ENCODE measurements at regions not wholly inside any gene's neighbourhood (a gene's known extent, or its start where the extent isn't known, plus 50 kb on each side); places are given as distances from the start of the nearest gene placed in this dataset.

DNA sequence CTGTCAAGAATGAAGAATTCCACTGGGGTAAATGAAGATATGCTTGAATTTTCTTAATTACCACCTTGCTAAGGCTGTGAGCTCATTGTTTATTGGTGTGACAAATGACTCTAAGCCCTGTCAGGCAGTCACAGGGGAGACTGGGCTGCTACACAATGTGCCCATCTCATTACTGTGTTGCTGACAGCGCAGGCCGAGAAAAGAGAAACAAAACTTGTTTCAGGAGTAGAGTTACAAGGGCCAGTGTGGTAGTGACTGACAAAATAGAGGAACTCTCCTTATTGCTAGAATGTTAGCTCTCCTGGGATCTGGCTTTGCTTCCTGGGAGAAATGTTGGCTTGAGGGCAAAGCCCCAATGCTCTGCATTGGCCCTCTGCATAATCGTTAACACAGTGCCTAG, 130.4 kb upstream of the CRBN start:
- no peak for DNase-seq

DNA sequence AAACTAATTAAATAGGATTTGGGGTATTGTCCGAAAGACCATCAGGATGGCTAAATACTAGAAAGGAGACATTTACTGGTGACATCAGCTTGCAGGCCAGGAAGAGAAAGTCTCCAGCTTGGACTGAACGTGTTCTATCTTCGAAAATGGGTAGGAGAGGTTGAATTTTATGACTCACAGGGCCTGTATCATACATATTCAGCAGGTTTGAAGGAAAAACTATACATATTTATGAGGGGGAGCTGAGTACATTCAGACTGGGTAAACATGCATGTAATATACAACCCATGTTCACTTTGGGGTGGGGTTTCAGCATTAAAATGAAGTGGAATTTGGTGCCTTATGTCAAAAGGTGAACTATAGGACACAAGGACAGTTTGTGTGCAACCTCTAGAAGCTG, 129.3 kb upstream of the CRBN start:
- DNase-seq: no peak

DNA sequence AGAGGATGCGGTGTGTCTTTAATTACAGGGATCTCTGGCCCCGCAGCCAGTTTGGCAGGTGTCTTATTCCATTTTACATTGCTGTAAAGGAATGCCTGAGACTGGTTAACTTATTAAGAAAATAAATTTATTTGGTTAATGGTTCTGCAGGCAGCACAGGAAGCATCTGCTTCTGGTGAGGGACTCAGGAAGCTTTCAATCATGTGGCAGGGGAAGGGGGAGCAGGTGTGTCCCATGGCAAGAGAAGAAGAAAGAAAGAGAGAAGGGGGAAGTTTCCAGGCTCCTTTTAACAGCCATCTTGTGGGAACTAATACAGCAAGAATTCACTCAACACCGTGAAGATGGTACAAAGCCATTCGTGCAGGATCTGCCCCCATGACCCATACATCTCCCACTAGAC, 128.0 kb upstream of the CRBN start:
- DNase-seq: no peak

DNA sequence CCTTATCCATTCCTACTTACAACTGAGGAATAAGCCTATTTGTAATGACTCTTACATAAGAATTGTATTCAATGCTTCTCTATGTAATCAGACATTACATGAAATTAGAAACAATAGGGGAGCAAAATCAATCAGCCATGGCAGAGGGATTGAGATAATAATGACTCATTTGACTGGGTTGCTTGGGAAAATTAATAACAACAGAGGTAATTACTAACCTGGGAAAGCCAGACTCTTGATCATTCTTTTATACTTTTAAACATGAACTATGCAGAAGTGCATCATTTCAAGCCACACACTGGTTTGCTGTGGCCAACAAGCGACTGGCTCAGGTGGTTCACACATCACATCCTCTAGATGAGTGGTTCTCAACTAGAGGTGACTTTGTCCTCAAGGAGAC, 126.3 kb upstream of the CRBN start:
- DNase-seq: no peak

DNA sequence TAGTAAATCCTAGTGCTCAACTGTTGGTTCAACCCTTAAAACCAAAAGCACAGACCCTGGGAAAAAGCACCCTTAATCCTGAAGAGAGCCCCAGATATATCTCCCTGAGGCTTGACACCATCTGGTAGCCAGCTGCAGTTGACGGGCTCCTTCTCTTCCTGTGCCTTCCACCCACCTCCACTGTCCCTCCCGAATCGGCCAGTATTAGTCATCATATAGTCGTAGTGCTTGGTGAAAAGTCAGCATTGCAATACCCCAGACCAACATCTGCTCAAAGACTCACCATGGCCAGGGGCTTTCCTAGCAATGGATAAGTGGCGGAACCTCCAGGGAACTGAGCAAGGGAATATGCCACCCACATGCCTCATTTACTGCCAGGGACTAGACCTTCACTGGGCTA, 125.6 kb upstream of the CRBN start:
- DNase-seq: no peak

DNA sequence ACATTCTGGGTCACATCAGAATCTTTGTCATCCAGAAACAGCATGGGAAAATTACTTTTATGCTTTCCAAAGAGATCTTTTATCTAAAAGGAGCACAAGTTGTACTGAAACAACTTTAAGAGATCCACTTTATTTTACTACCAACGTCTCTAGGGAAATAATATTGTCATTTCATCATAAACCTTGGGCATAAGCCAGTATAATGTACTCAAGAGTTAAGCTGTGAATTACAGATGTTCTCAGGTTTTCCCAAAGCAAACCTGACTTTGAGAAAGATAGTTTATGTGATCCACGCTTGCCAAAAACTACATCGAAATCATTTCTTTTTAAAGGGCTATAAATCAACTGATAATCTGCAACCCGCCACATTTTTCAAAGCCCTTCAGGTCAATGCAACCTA, 124.1 kb upstream of the CRBN start:
- no peak for DNase-seq

DNA sequence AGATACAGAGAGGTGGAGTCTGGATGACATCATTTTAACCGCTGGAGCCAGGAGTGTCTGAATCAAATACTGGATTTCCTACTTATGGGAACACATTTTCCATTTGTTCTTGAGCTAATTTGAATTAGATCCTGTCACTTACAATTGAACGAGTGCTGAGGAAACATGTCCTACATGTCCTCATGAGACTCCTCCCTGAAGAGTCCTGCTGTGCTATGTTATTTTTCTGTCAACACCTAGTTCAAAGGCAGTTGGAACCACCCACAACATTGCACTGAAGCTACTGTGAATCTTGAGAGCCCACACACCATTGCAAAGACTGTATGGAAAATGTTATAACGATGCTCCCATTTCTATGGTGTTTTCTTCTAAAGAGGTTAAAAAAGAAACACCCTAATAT, 123.5 kb upstream of the CRBN start:
- DNase-seq: no peak

DNA sequence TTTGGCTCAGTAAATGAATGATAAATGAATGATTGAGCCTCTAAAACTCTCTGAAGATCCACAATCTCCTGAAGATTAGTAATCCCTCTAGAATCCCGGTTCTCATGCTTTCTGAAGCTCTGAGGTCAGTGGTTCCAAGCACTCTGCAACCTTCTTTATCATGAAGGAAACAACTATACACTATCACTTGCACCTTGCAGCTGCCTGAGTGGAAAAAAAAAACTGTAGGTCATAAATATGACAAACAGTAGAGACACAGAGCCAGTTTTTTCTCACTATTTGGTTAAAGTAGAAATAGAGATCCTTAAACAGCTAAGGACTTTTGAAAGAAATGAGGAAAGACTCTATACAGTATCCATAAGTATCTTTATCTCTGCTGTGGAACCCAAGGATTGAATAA, 122.0 kb upstream of the CRBN start:
- DNase-seq: no peak

DNA sequence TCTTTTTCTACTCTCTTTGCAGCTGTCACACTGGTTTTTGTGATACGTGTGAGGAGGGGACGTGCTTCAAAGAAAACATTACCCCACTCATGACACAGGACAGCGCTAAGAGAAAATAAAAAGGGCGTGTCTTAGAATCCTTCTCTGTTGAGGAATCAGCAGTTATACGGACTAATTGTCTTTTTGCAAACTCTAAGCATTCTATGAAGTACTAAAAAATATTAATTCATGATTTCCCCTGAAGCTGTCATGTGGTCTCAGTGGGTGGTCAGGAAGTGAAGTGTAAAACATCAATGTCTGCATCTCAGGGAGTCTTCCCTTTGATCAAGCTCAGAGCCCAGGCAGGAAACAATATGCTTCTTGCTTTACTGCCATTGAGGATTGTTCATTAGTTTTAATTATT, 117.5 kb upstream of the CRBN start:
- DNase-seq: no peak

DNA sequence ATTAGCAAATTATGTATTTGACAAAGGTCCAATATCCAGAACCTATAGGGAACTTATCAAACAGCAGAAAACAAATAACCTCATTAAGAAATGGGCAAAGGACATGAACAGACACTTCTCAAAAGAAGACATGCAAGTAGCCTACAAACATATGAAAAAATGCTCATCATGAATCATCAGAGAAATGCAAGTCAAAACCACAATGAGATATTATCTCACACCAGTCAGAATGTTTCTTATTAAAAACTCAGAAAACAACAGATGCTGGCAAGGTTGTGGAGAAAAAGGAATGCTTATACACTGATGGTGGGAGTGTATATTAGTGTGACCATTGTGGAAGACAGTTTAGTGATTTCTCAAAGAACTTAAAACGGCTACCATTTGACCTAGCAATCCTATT, 116.1 kb upstream of the CRBN start:
- no peak for DNase-seq

DNA sequence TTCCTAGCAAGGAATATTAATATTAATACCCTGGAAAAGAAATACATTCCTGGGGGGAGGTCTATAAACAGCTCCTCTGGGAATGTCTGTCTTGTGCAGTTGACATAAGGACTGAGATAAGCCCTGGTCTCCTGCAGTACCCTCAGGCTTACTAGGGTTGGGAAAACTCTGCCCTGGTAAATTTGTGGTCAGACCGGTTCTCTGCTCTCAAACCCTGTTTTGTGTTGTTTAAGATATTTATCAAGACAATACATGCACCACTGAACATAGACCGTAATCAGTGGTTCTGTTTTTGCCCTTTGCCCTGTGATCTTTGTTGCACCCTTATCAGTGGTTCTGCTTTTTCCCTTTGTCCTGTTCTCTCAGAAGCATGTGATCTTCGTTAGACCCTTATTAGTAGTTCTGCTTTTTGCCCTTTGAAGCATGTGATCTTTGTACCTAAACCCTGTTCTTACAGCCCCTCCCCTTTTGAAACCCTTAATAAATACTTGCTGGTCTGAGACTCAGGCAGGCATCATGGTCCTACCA, 112.3 kb upstream of the CRBN start:
- DNase-seq: peak; percentile 56

DNA sequence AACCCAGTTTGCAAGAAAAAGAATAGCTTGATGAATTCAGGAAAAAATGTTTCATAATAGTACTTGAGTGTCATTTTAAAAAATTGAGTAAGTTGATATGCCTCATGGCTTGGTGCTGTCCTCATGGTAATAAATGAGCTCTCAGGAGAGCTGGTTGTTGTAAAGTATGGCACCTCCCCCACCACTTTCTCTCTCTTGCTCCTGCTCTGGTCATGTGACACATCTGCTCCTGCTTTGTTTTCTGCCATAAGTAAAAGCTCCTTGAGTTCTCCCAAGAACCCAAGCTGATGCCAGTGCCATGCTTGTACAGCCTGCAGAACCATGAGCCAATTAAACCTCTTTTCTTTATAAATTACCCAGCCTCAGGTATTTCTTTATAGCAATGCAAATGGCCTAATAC, 108.8 kb upstream of the CRBN start:
- no peak for DNase-seq

DNA sequence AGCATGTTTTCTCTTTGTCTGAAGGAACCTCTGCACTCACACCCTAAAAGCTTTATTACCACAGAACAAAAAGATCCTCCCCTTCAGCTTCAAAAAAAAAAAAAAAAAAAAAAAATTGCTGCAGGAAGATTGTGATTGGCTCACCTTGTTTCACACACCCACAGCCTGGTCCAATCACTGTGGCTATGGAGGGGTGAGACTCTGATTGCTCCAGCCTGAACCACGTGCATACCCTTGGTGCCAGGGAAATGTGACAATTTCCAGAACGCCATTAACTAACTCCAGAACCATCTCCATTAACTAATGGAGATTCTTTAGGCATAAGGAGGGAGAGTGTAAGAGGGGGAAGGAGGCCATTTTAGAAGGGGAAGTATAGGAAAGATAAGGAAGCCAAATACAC, 106.5 kb upstream of the CRBN start:
- peak; percentile 50 for DNase-seq

DNA sequence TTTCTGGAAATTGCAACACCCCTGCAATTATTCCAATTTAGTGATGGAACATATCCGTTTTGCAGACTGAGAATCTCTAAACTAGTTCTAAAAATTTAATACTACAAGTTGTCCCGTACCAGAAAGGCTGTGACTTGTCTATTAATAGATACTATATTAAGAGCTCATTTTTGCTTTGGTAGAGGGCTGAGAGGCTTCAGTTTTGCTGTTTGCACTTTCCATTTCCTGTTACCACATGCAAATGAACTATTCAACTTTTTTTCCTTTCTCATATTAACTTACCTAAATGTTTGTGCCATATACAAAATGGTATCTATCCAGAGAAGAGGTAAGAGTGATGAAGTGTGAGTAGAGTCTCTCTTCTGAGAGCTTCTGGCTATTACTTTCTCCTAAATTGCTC, 101.5 kb upstream of the CRBN start:
- DNase-seq: no peak

DNA sequence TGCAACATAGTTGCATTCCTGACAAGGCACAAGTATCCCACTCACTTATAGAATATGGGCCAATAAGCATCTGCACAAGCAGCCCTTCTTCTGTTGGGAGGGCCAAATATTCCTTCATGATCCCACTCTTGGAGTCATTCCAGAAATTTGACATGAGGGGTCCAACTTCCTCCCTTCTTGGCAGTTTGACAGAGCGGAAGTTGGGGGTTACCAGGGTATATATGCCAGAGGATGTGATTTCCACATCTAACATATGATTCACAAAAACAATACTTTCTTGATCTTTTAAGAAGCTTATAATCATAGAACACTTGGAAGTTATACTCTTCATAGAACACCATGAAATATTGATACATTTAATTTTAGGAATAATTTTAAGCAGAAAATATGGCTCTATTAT, 100.9 kb upstream of the CRBN start:
- DNase-seq: no peak

DNA sequence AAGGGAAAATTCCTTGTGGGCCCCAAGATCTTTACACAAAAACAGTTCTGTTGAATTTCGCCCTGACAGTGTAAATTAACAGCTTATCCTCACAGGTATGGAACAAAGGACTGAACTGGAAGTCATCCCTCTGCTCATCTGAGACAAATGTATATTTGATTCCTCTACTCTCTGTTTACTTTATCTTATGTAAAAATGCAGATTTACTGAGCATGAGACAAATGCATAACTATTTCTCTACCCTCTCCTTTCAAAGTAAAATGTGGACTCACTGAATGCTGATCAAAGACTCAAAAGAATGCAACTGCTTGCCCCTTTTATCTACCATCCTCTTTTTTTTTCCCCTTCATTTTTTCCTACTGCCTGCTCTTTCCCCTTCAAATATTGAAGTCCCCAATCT, 98.6 kb upstream of the CRBN start:
- no peak for DNase-seq

DNA sequence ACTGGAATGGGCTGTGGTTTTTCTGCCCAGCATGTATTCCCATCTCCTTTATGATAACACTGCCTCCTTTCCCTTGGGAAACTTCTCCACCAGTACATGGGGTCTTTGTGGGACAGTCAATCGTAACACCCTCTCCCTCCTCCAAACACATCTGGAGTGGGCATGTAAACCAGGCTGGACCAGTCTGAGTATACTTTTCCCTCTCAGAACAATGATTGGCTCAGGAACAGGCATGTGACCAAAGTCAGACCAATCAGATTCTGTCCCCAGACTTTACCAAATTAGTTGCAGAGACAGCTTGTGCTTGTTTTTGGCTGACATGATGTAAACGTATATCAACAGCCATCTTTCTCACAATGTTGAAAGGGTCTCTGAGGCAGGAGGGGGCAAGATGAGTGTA, 97.1 kb upstream of the CRBN start:
- no peak for DNase-seq

DNA sequence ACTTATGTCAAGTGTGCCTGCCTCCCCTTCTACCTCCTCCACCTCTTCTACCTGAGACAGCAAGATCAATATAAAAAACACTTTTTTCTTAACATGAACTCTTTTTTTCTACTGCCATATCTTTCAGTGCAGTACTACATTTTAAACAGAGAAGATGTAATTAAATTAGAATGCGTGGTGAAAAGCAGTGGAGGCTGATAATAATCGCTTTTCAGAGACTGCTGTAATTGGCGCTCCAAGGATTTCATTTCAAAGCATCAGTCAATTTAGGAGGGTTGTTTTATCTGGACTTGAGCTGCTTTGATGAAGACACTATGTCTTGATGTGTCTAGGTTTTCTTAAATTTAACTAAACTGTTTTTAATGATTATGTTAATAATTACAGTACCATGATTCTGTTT, 85.3 kb upstream of the CRBN start:
- no peak for DNase-seq

DNA sequence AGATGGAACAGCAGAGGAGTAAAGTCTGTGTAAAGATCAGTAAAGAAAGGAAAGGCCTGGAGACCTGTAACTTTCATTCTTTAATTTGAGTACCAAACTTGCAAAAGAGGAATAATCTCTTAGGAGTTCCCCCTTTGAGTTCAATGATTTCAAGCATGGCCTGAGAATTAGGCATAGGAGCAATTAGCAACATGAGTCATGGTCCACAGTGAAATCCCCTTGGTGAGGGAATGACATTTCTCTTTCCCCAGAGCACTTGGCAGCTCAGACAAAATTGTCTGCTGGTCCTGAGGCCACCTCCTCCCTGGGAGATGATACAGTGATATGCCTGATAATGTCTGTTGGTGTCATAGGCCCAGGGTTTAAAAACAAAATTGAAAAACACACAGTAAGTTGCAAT, 81.4 kb upstream of the CRBN start:
- no peak for DNase-seq

DNA sequence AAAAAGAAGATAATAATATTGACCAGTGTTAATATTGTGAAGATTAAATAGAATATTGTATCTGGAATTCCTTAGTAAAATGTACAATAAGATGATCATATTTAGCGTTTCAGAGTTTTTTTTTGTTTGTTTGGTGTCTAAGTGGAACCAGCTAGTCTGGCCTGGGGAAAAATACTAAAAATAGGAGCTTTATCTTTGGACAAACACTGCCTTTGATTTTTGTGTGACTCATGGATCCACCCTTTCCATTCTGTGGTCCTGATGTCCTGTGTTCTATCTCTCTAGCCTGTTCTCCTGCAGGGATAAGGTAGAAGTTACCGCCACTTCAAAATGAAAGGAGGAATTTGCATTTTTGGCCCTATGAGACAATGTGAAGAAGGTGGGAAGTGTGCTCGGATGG, 79.7 kb upstream of the CRBN start:
- DNase-seq: no peak

DNA sequence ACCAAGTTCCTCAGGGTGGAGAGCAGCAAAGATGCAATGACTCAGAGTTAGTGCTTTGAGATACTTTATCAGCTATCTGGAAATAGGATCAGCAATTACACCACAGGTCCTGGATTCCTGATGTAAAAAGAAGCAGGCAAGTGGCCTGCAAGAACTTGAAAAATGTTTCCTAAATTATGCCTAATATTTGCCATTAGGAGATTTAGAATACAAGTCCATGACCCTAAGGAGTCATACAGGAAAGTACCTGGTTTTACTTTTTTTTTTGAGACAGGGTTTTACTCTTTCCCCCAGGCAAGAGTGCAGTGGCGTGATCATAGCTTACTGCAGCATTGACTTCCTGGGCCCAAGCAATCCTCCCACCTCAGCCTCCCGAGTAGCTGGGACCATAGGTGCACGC, 78.8 kb upstream of the CRBN start:
- DNase-seq: no peak

DNA sequence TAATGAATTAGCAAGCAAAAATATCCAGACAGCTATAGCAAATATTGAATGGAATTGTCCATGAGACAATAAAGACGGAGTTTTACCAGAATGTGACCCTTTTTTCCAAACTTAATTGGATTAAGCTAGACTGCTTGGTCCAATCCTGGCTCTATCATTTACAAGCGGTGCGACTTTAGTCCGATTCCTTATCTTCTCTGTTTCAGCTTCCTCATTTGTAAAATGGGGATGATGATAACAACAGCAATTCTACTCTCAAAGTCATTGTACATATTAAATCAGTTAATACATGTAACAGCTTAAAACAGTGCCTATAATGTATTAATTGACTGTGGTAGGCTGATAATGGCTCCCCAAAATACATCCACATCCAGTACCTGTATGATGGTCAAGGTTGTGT, 62.1 kb upstream of the CRBN start:
- DNase-seq: peak; percentile 34

DNA sequence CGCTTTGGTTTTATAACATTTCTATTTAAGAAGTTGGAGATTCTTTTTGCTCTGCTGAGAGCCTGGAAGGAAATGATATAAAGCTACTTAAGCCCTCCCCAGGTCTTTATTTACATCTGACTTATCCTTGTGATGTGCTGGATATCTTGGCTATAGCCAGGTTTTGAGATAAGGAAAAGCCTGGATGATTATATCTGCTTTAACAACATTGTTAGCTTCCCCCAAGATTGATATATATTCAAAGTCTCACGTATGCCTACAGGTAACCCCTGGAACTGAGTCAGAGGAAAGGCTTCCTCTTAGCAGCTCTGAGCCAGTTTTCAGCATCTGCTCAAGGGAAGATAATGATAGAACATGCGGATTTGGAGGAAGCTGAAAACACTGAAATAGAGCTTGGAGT, 61.5 kb upstream of the CRBN start:
- DNase-seq: no peak

DNA sequence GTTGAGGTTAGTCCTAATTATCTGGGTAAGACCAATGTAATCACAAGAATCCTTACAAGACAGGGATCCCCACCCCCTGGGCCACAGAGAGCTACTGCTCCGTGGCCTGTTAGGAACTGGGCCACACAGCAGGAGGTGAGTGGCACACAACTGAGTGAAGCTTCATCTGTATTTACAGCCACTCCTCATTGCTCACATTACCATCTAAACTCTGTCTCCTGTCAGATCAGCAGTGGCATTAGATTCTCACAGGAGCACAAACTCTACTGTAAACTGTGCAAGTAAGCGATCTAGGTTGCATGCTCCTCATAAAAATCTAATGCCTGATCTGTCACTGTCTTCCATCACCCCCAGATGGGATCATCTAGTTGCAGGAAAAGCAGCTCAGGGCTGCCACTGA, 58.5 kb upstream of the CRBN start:
- no peak for DNase-seq

DNA sequence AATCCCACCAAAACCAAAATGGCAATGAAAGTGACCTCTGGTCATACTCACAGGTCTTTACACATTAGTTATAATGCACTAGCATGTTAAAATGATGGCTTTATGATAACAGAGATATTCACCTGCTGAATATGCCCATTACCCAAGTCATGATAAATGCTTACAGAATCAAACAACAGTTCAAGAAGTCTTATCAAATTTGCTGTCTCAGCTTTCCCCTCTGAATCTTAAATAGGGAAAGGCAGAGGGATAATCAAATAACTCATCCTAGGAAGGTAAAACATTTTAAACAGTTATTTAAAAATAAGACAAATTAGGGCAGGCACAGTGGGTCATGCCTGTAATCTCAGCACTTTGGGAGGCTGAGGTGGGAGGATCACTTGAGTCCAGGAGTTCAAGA, 52.8 kb upstream of the CRBN start:
- DNase-seq: no peak
